Smooth muscle cell (in vitro differentiated cells): ENCODE measurements at regions not wholly inside any gene's neighbourhood (a gene's known extent, or its start where the extent isn't known, plus 50 kb on each side); places are given as distances from the start of the nearest gene placed in this dataset.
"Not testable (repeated sequence)": the region's sequence is repeated elsewhere in the genome, so short reads cannot be mapped to it uniquely, and the experiment has no call there.

ENCODE experiments used
- DNase-seq: peaks from one replicate; lab custom pipeline; 2025; ENCODE audit not compliant: unreplicated experiment; lab: John Stamatoyannopoulos, UW
- H2AFZ ChIP-seq: fragments of 200-600 bp; sonication (generic); 2 replicates; pipeline ENCODE4 v1.6.0; 2016; ENCODE audit warnings: antibody characterized with exemption, low read depth, mild to moderate bottlenecking
- H3F3A ChIP-seq: fragments of 200-600 bp; sonication (generic); 2 replicates; pipeline ENCODE4 v1.6.0; 2017; ENCODE audit warnings: antibody characterized with exemption, low read depth
- H3K27ac ChIP-seq: fragments of 200-600 bp; sonication (generic); 2 replicates; pipeline ENCODE4 v1.5.1; 2016; ENCODE audit warnings: low read depth, mild to moderate bottlenecking
- H3K27me3 ChIP-seq: fragments of 200-600 bp; sonication (generic); 2 replicates; pipeline ENCODE4 v1.6.1; 2016; ENCODE audit warnings: low read depth, mild to moderate bottlenecking
- H3K36me3 ChIP-seq: fragments of 200-600 bp; sonication (generic); 2 replicates; pipeline ENCODE4 v1.5.1; 2016; ENCODE audit warnings: low read depth
- H3K4me1 ChIP-seq: fragments of 200-600 bp; sonication (generic); 2 replicates; pipeline ENCODE4 v1.5.1; 2016; ENCODE audit warnings: low read depth
- H3K4me2 ChIP-seq: fragments of 200-600 bp; sonication (generic); 2 replicates; pipeline ENCODE4 v1.6.0; 2016; ENCODE audit warnings: mild to moderate bottlenecking
- H3K4me3 ChIP-seq: fragments of 200-600 bp; sonication (generic); 2 replicates; pipeline ENCODE4 v1.5.1; 2016; ENCODE audit warnings: mild to moderate bottlenecking
- H3K79me2 ChIP-seq: fragments of 200-600 bp; sonication (generic); 2 replicates; pipeline ENCODE4 v1.6.0; 2016; ENCODE audit warnings: low read depth, mild to moderate bottlenecking
- H3K9ac ChIP-seq: fragments of 200-600 bp; sonication (generic); 2 replicates; pipeline ENCODE4 v1.6.0; 2016; ENCODE audit warnings: low read depth
- H3K9me3 ChIP-seq: fragments of 200-600 bp; sonication (generic); replicated peaks from 2 replicates; pipeline ENCODE4 v1.5.1; 2016; ENCODE audit warnings: low read depth
- H4K20me1 ChIP-seq: fragments of 200-600 bp; sonication (generic); 2 replicates; pipeline ENCODE4 v1.6.0; 2016; ENCODE audit warnings: low read depth
- CTCF ChIP-seq: fragments of 200-600 bp; sonication (generic); IDR thresholded peaks from 2 replicates; pipeline ENCODE4 v1.5.1; 2017; ENCODE audit warnings: borderline replicate concordance, mild to moderate bottlenecking, antibody characterized with exemption; ENCODE audit not compliant: insufficient read depth, poor library complexity, severe bottlenecking
- WGBS: methylation state at CpG from one replicate; pipeline ENCODE4 v1.1.7; 2016; ENCODE audit warnings: low lambda C conversion rate; 5-methylcytosine and 5-hydroxymethylcytosine counted together

DNA sequence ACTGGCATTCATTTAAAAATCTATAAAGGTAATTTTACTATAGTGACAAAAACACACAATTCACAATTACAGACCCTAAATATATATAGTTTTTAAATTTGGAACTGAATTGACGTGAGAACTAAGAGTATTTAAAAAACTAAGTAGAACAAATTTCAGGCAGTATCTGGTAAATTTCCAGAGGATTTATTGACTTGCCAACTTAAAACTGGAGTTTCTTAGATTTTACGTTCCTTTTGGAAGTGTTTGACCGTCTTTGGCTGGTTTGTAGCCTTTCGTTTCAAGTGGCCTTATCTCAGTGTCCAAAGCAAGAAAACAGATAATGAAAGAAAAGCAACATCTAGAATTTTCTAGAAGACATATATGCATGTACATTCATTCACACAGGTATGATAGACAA is 234.4 kb upstream of the VLDLR start:
- Histone ChIP-seq H3K4me3 (no peak overlapping the region), H3K9me3 (no peaks in the 10 kb centered on the region), H3K9ac (no peak overlapping the region), H2AFZ (no peak overlapping the region), H3F3A (no peaks in the 10 kb centered on the region), H3K79me2 (no peaks in the 10 kb centered on the region), H3K36me3 (no peaks in the 10 kb centered on the region), H3K4me2 (no peak overlapping the region), H4K20me1 (no peaks in the 10 kb centered on the region), H3K4me1 (no peaks in the 10 kb centered on the region), H3K27ac (no peak overlapping the region), H3K27me3 (no peaks in the 10 kb centered on the region)
- 59% methylated on average over 4 of the region's 4 CpGs for WGBS
- no peak for TF ChIP-seq CTCF
- DNase-seq: no peak

DNA sequence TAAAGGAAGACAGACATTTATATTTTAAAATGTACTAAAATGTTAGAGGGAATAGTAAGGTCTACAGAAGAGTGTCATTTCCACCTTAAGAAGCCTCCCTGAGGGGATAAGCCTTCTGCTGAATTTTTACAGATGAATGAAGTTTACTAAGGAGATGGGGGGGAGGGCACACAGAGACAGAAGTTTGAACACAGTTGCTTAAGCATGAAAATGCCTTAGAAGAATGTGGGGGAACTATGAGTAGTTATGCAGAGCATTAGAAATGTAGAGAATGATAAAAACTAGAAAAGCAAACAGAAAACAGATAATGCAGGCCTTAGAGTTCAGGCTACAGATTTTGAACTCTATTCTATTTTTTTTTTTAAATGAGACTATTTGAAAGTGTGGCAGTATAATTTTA is 232.2 kb upstream of the VLDLR start:
- Histone ChIP-seq H3K9ac (no peak overlapping the region), H4K20me1 (no peaks in the 10 kb centered on the region), H3K4me3 (no peak overlapping the region), H3K4me1 (no peaks in the 10 kb centered on the region), H3F3A (no peaks in the 10 kb centered on the region), H3K36me3 (no peaks in the 10 kb centered on the region), H3K79me2 (no peaks in the 10 kb centered on the region), H3K27me3 (no peaks in the 10 kb centered on the region), H3K4me2 (no peak overlapping the region), H3K9me3 (no peaks in the 10 kb centered on the region), H2AFZ (no peak overlapping the region), H3K27ac (no peak overlapping the region)
- DNase-seq: no peak
- no peak for TF ChIP-seq CTCF

DNA sequence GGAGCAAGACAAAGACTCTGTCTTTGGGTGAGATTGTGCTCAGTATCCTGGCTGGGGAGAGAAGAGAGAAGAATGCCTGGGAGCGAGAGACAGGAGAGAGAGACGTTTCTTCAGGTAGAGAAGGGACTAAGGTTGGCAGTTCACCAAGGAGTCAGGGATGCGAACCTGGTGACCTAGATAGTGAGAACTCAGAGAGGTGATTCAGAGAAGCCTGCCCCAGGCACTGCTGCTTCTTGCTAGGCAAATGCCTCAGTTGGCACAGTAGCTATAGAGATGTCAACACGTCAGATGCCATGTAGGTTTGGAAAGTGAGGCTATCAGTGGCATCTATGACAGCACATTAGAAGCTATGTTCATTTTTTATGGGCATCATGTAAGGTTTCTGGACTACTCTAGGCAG is 231.6 kb upstream of the VLDLR start:
- Histone ChIP-seq H3K4me2 (no peak overlapping the region), H2AFZ (no peak overlapping the region)

DNA sequence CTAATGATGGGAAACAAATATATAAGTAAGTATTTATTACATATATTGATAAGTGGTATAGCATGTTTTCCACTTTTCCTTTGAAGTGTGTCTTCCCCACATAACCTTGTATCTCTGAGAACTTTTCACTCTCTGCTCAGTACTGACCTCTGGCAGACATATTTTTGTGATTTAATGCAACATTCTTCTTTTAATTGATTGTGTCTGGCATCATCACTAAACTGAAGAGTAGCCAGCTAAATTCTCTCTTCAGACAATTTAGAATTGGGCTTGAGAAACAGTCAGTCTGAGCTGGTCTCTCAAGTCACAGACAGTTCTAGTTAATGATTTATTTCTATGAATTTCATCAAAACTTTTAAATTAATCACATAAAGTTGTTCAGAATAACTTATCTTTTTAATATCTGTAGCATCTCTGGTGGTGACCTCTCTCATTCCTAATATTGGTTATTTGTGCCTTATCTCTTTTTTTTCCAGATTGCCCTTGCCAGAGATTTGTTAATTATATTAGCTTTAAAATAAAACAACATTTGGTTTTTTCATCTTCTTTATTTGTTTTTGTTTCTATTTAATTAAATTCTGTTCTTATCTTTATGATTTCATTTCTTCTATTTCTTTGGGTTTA is 230.0 kb upstream of the VLDLR start:
- H3K4me2 ChIP-seq, H3K4me1 ChIP-seq, H3F3A ChIP-seq: not testable (repeated sequence)

More for the DNA sequence above, 231.6 kb upstream of the VLDLR start:
- Histone ChIP-seq H3K27ac (no peak overlapping the region), H3K27me3 (no peaks in the 10 kb centered on the region), H3K4me3 (no peak overlapping the region), H3K9me3 (no peaks in the 10 kb centered on the region), H3K36me3 (no peaks in the 10 kb centered on the region), H3K9ac (no peak overlapping the region), H4K20me1 (no peaks in the 10 kb centered on the region), H3K79me2 (no peaks in the 10 kb centered on the region), H3F3A (no peaks in the 10 kb centered on the region), H3K4me1 (no peaks in the 10 kb centered on the region)
- WGBS: 85% methylated on average over 4 of the region's 4 CpGs
- no peak for DNase-seq
- no peak for TF ChIP-seq CTCF

GRCh38 chr9:2394087-2394741 is 227.4 kb upstream of the VLDLR start:
- not testable (repeated sequence) for DNase-seq, H3K36me3 ChIP-seq, H3F3A ChIP-seq, H3K9ac ChIP-seq, H3K4me2 ChIP-seq, H2AFZ ChIP-seq, H3K9me3 ChIP-seq, H3K4me1 ChIP-seq, H3K79me2 ChIP-seq, H4K20me1 ChIP-seq, H3K27me3 ChIP-seq, H3K27ac ChIP-seq, H3K4me3 ChIP-seq

More for the DNA sequence above, 230.0 kb upstream of the VLDLR start:
- not testable (repeated sequence) for H3K27me3 ChIP-seq, H3K36me3 ChIP-seq, H4K20me1 ChIP-seq, DNase-seq, H3K9ac ChIP-seq, H2AFZ ChIP-seq, H3K9me3 ChIP-seq, H3K27ac ChIP-seq, H3K79me2 ChIP-seq, H3K4me3 ChIP-seq
